Mesenchymal stem cell (in vitro differentiated cells and primary cell): ENCODE measurements at regions not wholly inside any gene's neighbourhood (a gene's known extent, or its start where the extent isn't known, plus 50 kb on each side); places are given as distances from the start of the nearest gene placed in this dataset.

Experiments
- DNase-seq: peaks from one replicate; pipeline ENCODE4 v3.0.0-alpha.2; 2013
- H2AFZ ChIP-seq: one replicate; pipeline ENCODE4 v1.6.1; 2013; ENCODE audit warnings: low read depth, mild to moderate bottlenecking, control low read depth, inconsistent platforms, low read length, moderate library complexity
- H2AK5ac ChIP-seq: 2 replicates; pipeline ENCODE4 v1.6.1; 2013; ENCODE audit warnings: low read length, moderate library complexity, mild to moderate bottlenecking, inconsistent platforms; ENCODE audit not compliant: severe bottlenecking
- H2BK120ac ChIP-seq: one replicate; pipeline ENCODE4 v1.6.1; 2013; ENCODE audit warnings: low read depth, mild to moderate bottlenecking, inconsistent platforms, low read length, moderate library complexity
- H2BK12ac ChIP-seq, 2 experiments: one replicate each; pipeline ENCODE4 v1.6.1; 2013; ENCODE audit warnings: inconsistent platforms in 2 of 2, low read length in 2 of 2, mild to moderate bottlenecking in 2 of 2, moderate library complexity in 2 of 2, control low read depth in 1 of 2
- H2BK15ac ChIP-seq: one replicate; pipeline ENCODE4 v1.6.1; 2013; ENCODE audit warnings: mild to moderate bottlenecking, low read depth, inconsistent platforms; ENCODE audit not compliant: poor library complexity, severe bottlenecking
- H2BK5ac ChIP-seq: 2 replicates; pipeline ENCODE4 v1.6.1; 2013; ENCODE audit warnings: low read depth, mild to moderate bottlenecking, low read length, control low read depth, inconsistent platforms; ENCODE audit not compliant: poor library complexity, severe bottlenecking
- H3K14ac ChIP-seq, 2 experiments: one replicate each; pipeline ENCODE4 v1.6.1; 2013; ENCODE audit warnings: inconsistent platforms in 2 of 2, low read length in 2 of 2, control low read depth in 1 of 2, mild to moderate bottlenecking in 1 of 2, moderate library complexity in 1 of 2
- H3K18ac ChIP-seq, 2 experiments: one replicate each; pipeline ENCODE4 v1.6.1; 2013; ENCODE audit warnings: inconsistent platforms in 2 of 2, low read length in 2 of 2, control low read depth in 1 of 2, low read depth in 1 of 2, mild to moderate bottlenecking in 1 of 2
- H3K23ac ChIP-seq, 2 experiments: one replicate each; pipeline ENCODE4 v1.6.1; 2013; ENCODE audit warnings: inconsistent platforms in 2 of 2, low read length in 2 of 2, mild to moderate bottlenecking in 2 of 2, moderate library complexity in 2 of 2, control low read depth in 1 of 2
- H3K27ac ChIP-seq: 2 replicates; pipeline ENCODE4 v1.5.1; 2013; ENCODE audit warnings: mild to moderate bottlenecking, moderate library complexity, low read length, control low read depth, inconsistent platforms; ENCODE audit not compliant: poor library complexity, severe bottlenecking
- H3K27me3 ChIP-seq, 2 experiments: 2 replicates each; pipeline versions ENCODE4 v1.6.1 to v1.7.0; 2013; ENCODE audit warnings: low read length in 2 of 2, mild to moderate bottlenecking in 2 of 2, moderate library complexity in 2 of 2, control low read depth in 1 of 2, inconsistent platforms in 1 of 2; ENCODE audit not compliant: control insufficient read depth in 1 of 2, insufficient read depth in 1 of 2
- H3K36me3 ChIP-seq, 2 experiments: 2 replicates each; pipeline versions ENCODE4 v1.6.1 to v1.7.0; 2013; ENCODE audit warnings: low read length in 2 of 2, control low read depth in 1 of 2, inconsistent platforms in 1 of 2, low read depth in 1 of 2, mild to moderate bottlenecking in 1 of 2; ENCODE audit not compliant: insufficient read depth in 2 of 2, control insufficient read depth in 1 of 2
- H3K4ac ChIP-seq, 2 experiments: one replicate each; pipeline ENCODE4 v1.6.1; 2013; ENCODE audit warnings: inconsistent platforms in 2 of 2, low read length in 2 of 2, mild to moderate bottlenecking in 2 of 2, moderate library complexity in 2 of 2, control low read depth in 1 of 2, low read depth in 1 of 2
- H3K4me1 ChIP-seq: 2 replicates; pipeline ENCODE4 v1.6.1; 2013; ENCODE audit warnings: low read depth, low read length, control low read depth; ENCODE audit not compliant: control insufficient read depth, insufficient read depth
- H3K4me2 ChIP-seq: 2 replicates; pipeline ENCODE4 v1.6.1; 2013; ENCODE audit warnings: low read length, mild to moderate bottlenecking, inconsistent platforms; ENCODE audit not compliant: poor library complexity, severe bottlenecking
- H3K4me3 ChIP-seq, 2 experiments: 2 replicates each; pipeline versions ENCODE4 v1.5.1 to v1.7.0; 2013; ENCODE audit warnings: low read length in 2 of 2, mild to moderate bottlenecking in 2 of 2, control low read depth in 1 of 2, low read depth in 1 of 2; ENCODE audit not compliant: insufficient read depth in 1 of 2
- H3K79me1 ChIP-seq: replicated peaks from 2 replicates; pipeline ENCODE4 v1.6.1; 2013; ENCODE audit warnings: mild to moderate bottlenecking, control low read depth, low read length, inconsistent platforms; ENCODE audit not compliant: poor library complexity, severe bottlenecking
- H3K9ac ChIP-seq: 2 replicates; pipeline ENCODE4 v1.7.0; 2013; ENCODE audit warnings: mild to moderate bottlenecking, low read length, moderate library complexity
- H3K9me3 ChIP-seq: 2 replicates; pipeline ENCODE4 v1.7.0; 2013; ENCODE audit warnings: mild to moderate bottlenecking, low read length; ENCODE audit not compliant: control insufficient read depth
- H4K8ac ChIP-seq: one replicate; pipeline ENCODE4 v1.6.1; 2013; ENCODE audit warnings: inconsistent platforms, mild to moderate bottlenecking, low read length, moderate library complexity
- H4K91ac ChIP-seq: one replicate; pipeline ENCODE4 v1.6.1; 2013; ENCODE audit warnings: mild to moderate bottlenecking, low read length, inconsistent platforms
- WGBS: methylation state at CpG from one replicate; pipeline ENCODE4 v1.1.7; 2013; ENCODE audit warnings: mixed read lengths; 5-methylcytosine and 5-hydroxymethylcytosine counted together

GRCh38 chr2:62335612-62336011, 139.7 kb downstream of the B3GNT2 start:
- Histone ChIP-seq H3K9ac (no peak overlapping the region), H4K91ac (no peak overlapping the region), H3K36me3 (no peaks in the 10 kb centered on the region), H3K27ac (no peak overlapping the region), H3K27me3 (peaks cover 0 to 6% of the 10 kb centered on the region in 2 experiments), H3K14ac (no peak overlapping the region), H2BK15ac (no peak overlapping the region), H4K8ac (peak overlapping the region; percentile 4), H2BK12ac (no peak overlapping the region), H2AK5ac (no peak overlapping the region), H3K4me2 (no peak overlapping the region), H3K4me1 (no peaks in the 10 kb centered on the region), H3K4me3 (no peak overlapping the region), H3K18ac (no peak overlapping the region), H2BK5ac (no peak overlapping the region), H2AFZ (peak overlapping the region; percentile 30), H2BK120ac (no peak overlapping the region), H3K79me1 (no peaks in the 10 kb centered on the region), H3K4ac (peak overlapping the region in 1 of 2 experiments; percentile 38), H3K23ac (no peak overlapping the region), H3K9me3 (no peaks in the 10 kb centered on the region)
- WGBS: 47% methylated on average over 5 of the region's 5 CpGs
- peak; percentile 15 for DNase-seq

- Histone ChIP-seq H3K4me1 (no peaks in the 10 kb centered on the region), H3K4me2 (no peak overlapping the region), H2BK12ac (peak overlapping the region in 1 of 2 experiments; percentile 77), H3K79me1 (no peaks in the 10 kb centered on the region), H2BK5ac (no peak overlapping the region), H3K27me3 (peaks cover 0 to 10% of the 10 kb centered on the region in 2 experiments), H2AFZ (no peak overlapping the region), H3K4me3 (no peak overlapping the region), H4K8ac (no peak overlapping the region), H3K14ac (no peak overlapping the region), H3K9ac (no peak overlapping the region), H2BK120ac (no peak overlapping the region), H2BK15ac (no peak overlapping the region), H3K23ac (no peak overlapping the region), H3K27ac (no peak overlapping the region), H3K4ac (no peak overlapping the region), H3K18ac (no peak overlapping the region), H4K91ac (no peak overlapping the region), H3K36me3 (no peaks in the 10 kb centered on the region), H3K9me3 (no peaks in the 10 kb centered on the region), H2AK5ac (no peak overlapping the region)
- 88% methylated on average over 4 of the region's 6 CpGs for WGBS
- DNase-seq: no peak
Measured at GRCh38 chr2:62334440-62335058, 138.6 kb downstream of the B3GNT2 start.

- Histone ChIP-seq H2AK5ac (no peak overlapping the region), H3K79me1 (no peaks in the 10 kb centered on the region), H3K23ac (no peak overlapping the region), H3K9ac (no peak overlapping the region), H3K4me3 (no peak overlapping the region), H2AFZ (no peak overlapping the region), H2BK120ac (no peak overlapping the region), H2BK5ac (no peak overlapping the region), H3K27ac (no peak overlapping the region), H3K9me3 (no peaks in the 10 kb centered on the region), H2BK15ac (no peak overlapping the region), H2BK12ac (no peak overlapping the region), H3K4me2 (no peak overlapping the region), H3K18ac (no peak overlapping the region), H3K4me1 (no peaks in the 10 kb centered on the region), H3K4ac (no peak overlapping the region), H3K27me3 (peaks cover 0 to 12% of the 10 kb centered on the region in 2 experiments), H3K14ac (no peak overlapping the region), H4K91ac (no peak overlapping the region), H4K8ac (no peak overlapping the region), H3K36me3 (no peaks in the 10 kb centered on the region)
- DNase-seq: no peak
- 85% methylated on average over 2 of the region's 4 CpGs for whole genome bisulfite sequencing
Measured at GRCh38 chr2:62334009-62334408, 138.1 kb downstream of the B3GNT2 start.

GRCh38 chr2:62330959-62331358, 135.0 kb downstream of the B3GNT2 start:
- no CpG with 5 or more reads among the region's 1 CpG for WGBS
- H2BK12ac ChIP-seq: no peak overlapping the region
- no peak overlapping the region for H3K4me3 ChIP-seq
- H2BK120ac ChIP-seq: no peak overlapping the region
- H3K23ac ChIP-seq: no peak overlapping the region
- no peak overlapping the region for H2BK15ac ChIP-seq
- H3K4me1 ChIP-seq: no peaks in the 10 kb centered on the region
- H3K27me3 ChIP-seq: peaks cover 0 to 19% of the 10 kb centered on the region in 2 experiments
- no peaks in the 10 kb centered on the region for H3K79me1 ChIP-seq
- no peak overlapping the region for H3K4me2 ChIP-seq
- H2AK5ac ChIP-seq: no peak overlapping the region
- H3K4ac ChIP-seq: no peak overlapping the region
- H4K91ac ChIP-seq: no peak overlapping the region
- H2BK5ac ChIP-seq: no peak overlapping the region
- no peak overlapping the region for H4K8ac ChIP-seq
- H3K36me3 ChIP-seq: no peaks in the 10 kb centered on the region
- no peak for DNase-seq
- H3K18ac ChIP-seq: no peak overlapping the region
- no peaks in the 10 kb centered on the region for H3K9me3 ChIP-seq
- H2AFZ ChIP-seq: no peak overlapping the region
- no peak overlapping the region for H3K14ac ChIP-seq
- H3K9ac ChIP-seq: no peak overlapping the region
- H3K27ac ChIP-seq: no peak overlapping the region
